ENCODE measurements at regions not wholly inside any gene's neighbourhood (a gene's known extent, or its start where the extent isn't known, plus 50 kb on each side); places are given as distances from the start of the nearest gene placed in this dataset.
"Not testable (repeated sequence)": the region's sequence is repeated elsewhere in the genome, so short reads cannot be mapped to it uniquely, and the experiment has no call there.

DNA sequence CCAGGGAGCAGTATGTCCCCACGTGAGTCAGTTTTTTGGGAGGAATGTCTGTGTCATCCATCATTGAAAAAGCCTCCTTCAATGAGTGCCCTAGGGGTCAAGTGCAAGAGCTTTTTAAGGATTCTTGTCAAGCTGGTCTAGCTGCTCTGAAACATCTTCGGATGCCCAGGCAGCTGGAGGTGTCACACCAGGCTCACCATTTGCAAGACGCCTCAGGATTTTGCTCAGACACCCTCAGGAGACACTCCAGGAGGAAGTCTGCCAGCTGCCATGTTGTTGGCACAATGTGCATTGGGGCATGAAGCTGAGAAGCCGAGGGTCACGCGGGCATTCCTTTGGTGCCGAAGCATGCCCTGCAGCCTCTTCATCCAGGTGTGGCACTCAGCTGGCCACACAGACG is 111.1 kb upstream of the S1PR3 start:
- Histone ChIP-seq H3K4me2 (ENCODE audit: low read length) (no peak overlapping the region), H2AFZ (ENCODE audit: low read depth, low read length) (no peak overlapping the region), H3K9me3 (ENCODE audit: insufficient read depth, low read length) (no peaks in the 10 kb centered on the region), H3K4me3 (ENCODE audit: low read length) (no peak overlapping the region), H3K36me3 (replicated peaks; ENCODE audit: low read depth, low read length) (no peaks in the 10 kb centered on the region), H4K20me1 (ENCODE audit: insufficient read depth, low read length) (no peaks in the 10 kb centered on the region), H3K79me2 (ENCODE audit: low read length) (no peaks in the 10 kb centered on the region), H3K4me1 (ENCODE audit: low read length) (no peaks in the 10 kb centered on the region), H3K27me3 (ENCODE audit: low read depth, low read length) (peaks cover 4% of the 10 kb centered on the region; the same call in 1 of the 2 replicates), H3K9ac (ENCODE audit: low read length) (no peak overlapping the region), H3K27ac (ENCODE audit: low read length) (no peak overlapping the region)
- TF ChIP-seq EZH2phosphoT487 (IDR thresholded peaks at IDR 0.05; ENCODE audit: low read depth) = no peak
- no peak for TF ChIP-seq CTCF (IDR thresholded peaks at IDR 0.05; ENCODE audit: low read depth, low read length)

GRCh38 chr9:88884291-88884690 is 107.0 kb upstream of the S1PR3 start:
- H3K36me3 ChIP-seq (replicated peaks; ENCODE audit: low read depth, low read length); H3K9ac ChIP-seq (ENCODE audit: low read length); H4K20me1 ChIP-seq (ENCODE audit: insufficient read depth, low read length); H2AFZ ChIP-seq (ENCODE audit: low read depth, low read length); H3K27ac ChIP-seq (ENCODE audit: low read length); H3K9me3 ChIP-seq (ENCODE audit: insufficient read depth, low read length); H3K27me3 ChIP-seq (ENCODE audit: low read depth, low read length); H3K79me2 ChIP-seq (ENCODE audit: low read length); H3K4me2 ChIP-seq (ENCODE audit: low read length); H3K4me3 ChIP-seq (ENCODE audit: low read length); H3K4me1 ChIP-seq (ENCODE audit: low read length): not testable (repeated sequence)

GRCh38 chr9:88886762-88887161 is 104.5 kb upstream of the S1PR3 start:
- H3K79me2 ChIP-seq (ENCODE audit: low read length); H3K4me2 ChIP-seq (ENCODE audit: low read length); H3K27ac ChIP-seq (ENCODE audit: low read length); H2AFZ ChIP-seq (ENCODE audit: low read depth, low read length); H3K27me3 ChIP-seq (ENCODE audit: low read depth, low read length); H3K4me3 ChIP-seq (ENCODE audit: low read length); H3K9me3 ChIP-seq (ENCODE audit: insufficient read depth, low read length); H3K9ac ChIP-seq (ENCODE audit: low read length); H4K20me1 ChIP-seq (ENCODE audit: insufficient read depth, low read length); H3K4me1 ChIP-seq (ENCODE audit: low read length); H3K36me3 ChIP-seq (replicated peaks; ENCODE audit: low read depth, low read length): not testable (repeated sequence)

- H3K4me2 ChIP-seq (ENCODE audit: low read length) = no peak overlapping the region
- no peaks in the 10 kb centered on the region for H3K36me3 ChIP-seq (replicated peaks; ENCODE audit: low read depth, low read length)
- H2AFZ ChIP-seq (ENCODE audit: low read depth, low read length) = no peak overlapping the region
- no peak overlapping the region for H3K27ac ChIP-seq (ENCODE audit: low read length)
- TF ChIP-seq EZH2phosphoT487 (IDR thresholded peaks at IDR 0.05; ENCODE audit: low read depth) (no peak), CTCF (IDR thresholded peaks at IDR 0.05; ENCODE audit: low read depth, low read length) (no peak)
- no peaks in the 10 kb centered on the region for H3K27me3 ChIP-seq (ENCODE audit: low read depth, low read length)
- no peaks in the 10 kb centered on the region for H3K9me3 ChIP-seq (ENCODE audit: insufficient read depth, low read length)
- no peak overlapping the region for H3K4me3 ChIP-seq (ENCODE audit: low read length)
- H3K79me2 ChIP-seq (ENCODE audit: low read length) = no peaks in the 10 kb centered on the region
- H3K4me1 ChIP-seq (ENCODE audit: low read length) = no peaks in the 10 kb centered on the region
- no peaks in the 10 kb centered on the region for H4K20me1 ChIP-seq (ENCODE audit: insufficient read depth, low read length)
- no peak overlapping the region for H3K9ac ChIP-seq (ENCODE audit: low read length)
Observed at GRCh38 chr9:88889386-88889785, 101.9 kb upstream of the S1PR3 start.

GRCh38 chr9:88890546-88890945 is 100.7 kb upstream of the S1PR3 start:
- Histone ChIP-seq H3K9ac (ENCODE audit: low read length) (no peak overlapping the region), H3K27me3 (ENCODE audit: low read depth, low read length) (no peaks in the 10 kb centered on the region), H3K36me3 (replicated peaks; ENCODE audit: low read depth, low read length) (no peaks in the 10 kb centered on the region), H3K4me2 (ENCODE audit: low read length) (no peak overlapping the region), H3K79me2 (ENCODE audit: low read length) (no peaks in the 10 kb centered on the region), H3K4me1 (ENCODE audit: low read length) (no peaks in the 10 kb centered on the region), H4K20me1 (ENCODE audit: insufficient read depth, low read length) (no peaks in the 10 kb centered on the region), H3K4me3 (ENCODE audit: low read length) (no peak overlapping the region), H3K9me3 (ENCODE audit: insufficient read depth, low read length) (no peaks in the 10 kb centered on the region), H2AFZ (ENCODE audit: low read depth, low read length) (no peak overlapping the region), H3K27ac (ENCODE audit: low read length) (no peak overlapping the region)
- TF ChIP-seq CTCF (IDR thresholded peaks at IDR 0.05; ENCODE audit: low read depth, low read length) (no peak), EZH2phosphoT487 (IDR thresholded peaks at IDR 0.05; ENCODE audit: low read depth) (no peak)
